ENCODE measurements at regions not wholly inside any gene's neighbourhood (a gene's known extent, or its start where the extent isn't known, plus 50 kb on each side); places are given as distances from the start of the nearest gene placed in this dataset.

GRCh38 chr12:86959766-86960458, 703.7 kb upstream of the MGAT4C start:
- TF ChIP-seq CTCF (IDR thresholded peaks at IDR 0.05 in 8 of 11, conservative IDR thresholded peaks at IDR 0.05 in 3 of 11) (no peak), POLR2A (IDR thresholded peaks at IDR 0.05) (no peak), POLR2AphosphoS5 (IDR thresholded peaks at IDR 0.05) (no peak)
